IMR-90 (cell line): ENCODE measurements at regions not wholly inside any gene's neighbourhood (a gene's known extent, or its start where the extent isn't known, plus 50 kb on each side); places are given as distances from the start of the nearest gene placed in this dataset.

Experiments
- ATAC-seq: fragments of 200-7000 bp; cut with Tn5 transposase; 2 replicates; pipeline ENCODE4 v1.9.1; 2020; ENCODE audit warnings: low read depth, mild to moderate bottlenecking, moderate library complexity
- BruUV-seq: library from RNA; stranded (reverse); fragments of 400-500 nt; replicated peaks from 2 replicates; lab custom pipeline; 2021; lab: Mats Ljungman, UMichigan
- CTCF ChIA-PET: fragments of 300-600 bp; formaldehyde crosslinking; extraction: SDS; loops from one replicate; lab custom pipeline; 2021; ENCODE audit warnings: antibody characterized with exemption; lab: Yijun Ruan, JAX
- POLR2A ChIA-PET: fragments of 300-600 bp; sonication (Branson Sonifier 250); formaldehyde crosslinking; loops from one replicate; lab custom pipeline; 2022; ENCODE audit warnings: antibody characterized with exemption; ENCODE audit not compliant: unreplicated experiment; lab: Charles Lee
- DNase-seq: peaks from one replicate; pipeline ENCODE4 v3.0.0; 2013
- H2AFZ ChIP-seq: replicated peaks from 2 replicates; pipeline ENCODE3; 2013; ENCODE audit warnings: low read length, mild to moderate bottlenecking; ENCODE audit not compliant: poor library complexity
- H2AK5ac ChIP-seq: 2 replicates; pipeline ENCODE4 v1.6.1; 2013; ENCODE audit warnings: low read depth, low read length, inconsistent platforms
- H2AK9ac ChIP-seq: replicated peaks from 2 replicates; pipeline ENCODE3; 2013; ENCODE audit warnings: mild to moderate bottlenecking, low read depth, low read length, moderate library complexity; ENCODE audit not compliant: poor library complexity
- H2BK120ac ChIP-seq: 2 replicates; pipeline ENCODE4 v1.6.1; 2013; ENCODE audit warnings: low read depth, low read length, inconsistent platforms
- H2BK15ac ChIP-seq: 3 replicates; pipeline ENCODE4 v1.6.1; 2013; ENCODE audit warnings: low read depth, low read length, inconsistent platforms
- H2BK20ac ChIP-seq: 2 replicates; pipeline ENCODE4 v1.6.1; 2013; ENCODE audit warnings: low read depth, mild to moderate bottlenecking, inconsistent platforms, low read length, moderate library complexity
- H2BK5ac ChIP-seq: 2 replicates; pipeline ENCODE4 v1.6.1; 2013; ENCODE audit warnings: mild to moderate bottlenecking, low read depth, low read length, inconsistent platforms; ENCODE audit not compliant: poor library complexity, severe bottlenecking
- H3K14ac ChIP-seq: replicated peaks from 2 replicates; pipeline ENCODE4 v1.6.1; 2013; ENCODE audit warnings: low read depth, low read length, inconsistent platforms
- H3K18ac ChIP-seq: 2 replicates; pipeline ENCODE4 v1.6.1; 2013; ENCODE audit warnings: low read depth, low read length, control low read depth
- H3K23ac ChIP-seq: 2 replicates; pipeline ENCODE4 v1.6.1; 2013; ENCODE audit warnings: low read depth, low read length, inconsistent platforms
- H3K27ac ChIP-seq: 2 replicates; pipeline ENCODE4 v1.5.1; 2013; ENCODE audit warnings: mild to moderate bottlenecking, control low read depth, low read length; ENCODE audit not compliant: insufficient read depth
- H3K27me3 ChIP-seq: 2 replicates; pipeline ENCODE4 v1.6.1; 2013; ENCODE audit warnings: low read length; ENCODE audit not compliant: control insufficient read depth, insufficient read depth
- H3K36me3 ChIP-seq: 2 replicates; pipeline ENCODE4 v1.6.1; 2013; ENCODE audit warnings: low read length, mixed read lengths; ENCODE audit not compliant: control insufficient read depth, insufficient read depth
- H3K4ac ChIP-seq: 2 replicates; pipeline ENCODE4 v1.6.1; 2013; ENCODE audit warnings: low read depth, low read length, inconsistent platforms
- H3K4me1 ChIP-seq: 2 replicates; pipeline ENCODE4 v1.6.1; 2013; ENCODE audit warnings: low read length, mixed read lengths; ENCODE audit not compliant: control insufficient read depth, insufficient read depth
- H3K4me2 ChIP-seq: 2 replicates; pipeline ENCODE4 v1.6.1; 2013; ENCODE audit warnings: low read depth, mild to moderate bottlenecking, control low read depth, low read length, moderate library complexity
- H3K4me3 ChIP-seq: 2 replicates; pipeline ENCODE4 v1.5.1; 2013; ENCODE audit warnings: low read depth, mild to moderate bottlenecking, control low read depth, low read length, moderate library complexity; ENCODE audit not compliant: insufficient read depth
- H3K56ac ChIP-seq: 2 replicates; pipeline ENCODE4 v1.6.1; 2013; ENCODE audit warnings: low read length, inconsistent platforms; ENCODE audit not compliant: insufficient read depth; ENCODE audit errors: extremely low read depth
- H3K79me1 ChIP-seq, 2 experiments: 2 replicates each; pipeline ENCODE4 v1.6.1; 2013; ENCODE audit warnings: low read length in 2 of 2, inconsistent platforms in 1 of 2, low read depth in 1 of 2
- H3K9ac ChIP-seq: 2 replicates; pipeline ENCODE4 v1.6.1; 2013; ENCODE audit warnings: low read depth, low read length, control low read depth
- H3K9me1 ChIP-seq: 2 replicates; pipeline ENCODE4 v1.6.1; 2013; ENCODE audit warnings: low read length, inconsistent platforms; ENCODE audit not compliant: insufficient read depth
- H3K9me3 ChIP-seq: 2 replicates; pipeline ENCODE4 v1.6.1; 2013; ENCODE audit warnings: low read length; ENCODE audit not compliant: control insufficient read depth, insufficient read depth
- H4K20me1 ChIP-seq: 2 replicates; pipeline ENCODE4 v1.6.1; 2013; ENCODE audit warnings: low read length, inconsistent platforms; ENCODE audit not compliant: insufficient read depth
- H4K5ac ChIP-seq: 2 replicates; pipeline ENCODE4 v1.6.1; 2013; ENCODE audit warnings: mild to moderate bottlenecking, low read depth, low read length, control low read depth
- H4K8ac ChIP-seq, 2 experiments: 2 replicates each; pipeline ENCODE4 v1.6.1; 2013; ENCODE audit warnings: low read depth in 2 of 2, low read length in 2 of 2, control low read depth in 1 of 2, inconsistent platforms in 1 of 2
- H4K91ac ChIP-seq: 2 replicates; pipeline ENCODE4 v1.6.1; 2013; ENCODE audit warnings: low read depth, low read length, inconsistent platforms; ENCODE audit not compliant: insufficient read depth
- BHLHE40 ChIP-seq: fragments of 150-350 bp; IDR thresholded peaks from 2 replicates; pipeline ENCODE4 v1.6.1; 2016; ENCODE audit warnings: mild to moderate bottlenecking, low read depth, low read length
- CEBPB ChIP-seq: IDR thresholded peaks from 2 replicates; pipeline ENCODE4 v1.6.1; 2012; ENCODE audit warnings: low read depth, low read length, improper control_type of control experiment
- CHD1 ChIP-seq: IDR thresholded peaks from 2 replicates; pipeline ENCODE4 v1.6.1; 2012; ENCODE audit warnings: low read depth, low read length, improper control_type of control experiment
- CTCF ChIP-seq: conservative IDR thresholded peaks from 2 replicates; pipeline ENCODE4 v1.5.1; 2012; ENCODE audit warnings: mild to moderate bottlenecking, low read depth, low read length, improper control_type of control experiment
- ELK1 ChIP-seq: fragments of 150-350 bp; IDR thresholded peaks from 2 replicates; pipeline ENCODE4 v1.6.1; 2016; ENCODE audit warnings: low read depth, mild to moderate bottlenecking, low read length, moderate library complexity, borderline replicate concordance
- FOS ChIP-seq: fragments of 150-350 bp; IDR thresholded peaks from 2 replicates; pipeline ENCODE4 v1.6.1; 2016; ENCODE audit warnings: low read depth, low read length
- MAFK ChIP-seq: IDR thresholded peaks from 2 replicates; pipeline ENCODE4 v1.6.1; 2012; ENCODE audit warnings: low read depth, low read length, improper control_type of control experiment
- MAZ ChIP-seq: IDR thresholded peaks from 2 replicates; pipeline ENCODE4 v1.6.1; 2012; ENCODE audit warnings: low read depth, mild to moderate bottlenecking, low read length, improper control_type of control experiment, moderate library complexity, borderline replicate concordance
- MXI1 ChIP-seq: IDR thresholded peaks from 2 replicates; pipeline ENCODE4 v1.6.1; 2012; ENCODE audit warnings: low read depth, mild to moderate bottlenecking, low read length, moderate library complexity, borderline replicate concordance
- NFE2L2 ChIP-seq: fragments of 150-350 bp; IDR thresholded peaks from 2 replicates; pipeline ENCODE4 v1.6.1; 2016; ENCODE audit warnings: low read depth, mild to moderate bottlenecking, low read length
- POLR2A ChIP-seq: IDR thresholded peaks from 2 replicates; pipeline ENCODE4 v1.6.1; 2012; ENCODE audit warnings: mild to moderate bottlenecking, low read depth, low read length
- RAD21 ChIP-seq: IDR thresholded peaks from 2 replicates; pipeline ENCODE4 v1.6.1; 2012; ENCODE audit warnings: low read length, improper control_type of control experiment
- RCOR1 ChIP-seq: IDR thresholded peaks from 2 replicates; pipeline ENCODE4 v1.6.1; 2012; ENCODE audit warnings: mild to moderate bottlenecking, low read length, improper control_type of control experiment; ENCODE audit not compliant: insufficient replicate concordance
- RFX5 ChIP-seq: IDR thresholded peaks from 2 replicates; pipeline ENCODE4 v1.8.0; 2012; ENCODE audit warnings: low read depth, mild to moderate bottlenecking, low read length, moderate library complexity
- SMC3 ChIP-seq: fragments of 150-350 bp; IDR thresholded peaks from 2 replicates; pipeline ENCODE4 v1.6.1; 2016; ENCODE audit warnings: low read depth, mild to moderate bottlenecking, antibody characterized with exemption, low read length, moderate library complexity
- USF2 ChIP-seq: fragments of 150-350 bp; IDR thresholded peaks from 2 replicates; pipeline ENCODE4 v1.6.1; 2017; ENCODE audit warnings: mild to moderate bottlenecking, antibody characterized with exemption, low read length, low read depth
- WGBS, 2 experiments: methylation state at CpG; one replicate each; pipeline versions ENCODE4 v1.1.5 to v1.1.7; 2013; ENCODE audit warnings: missing lambda C conversion rate in 2 of 2; ENCODE audit not compliant: insufficient read length in 1 of 2; ENCODE audit errors: extremely low coverage in 2 of 2; 5-methylcytosine and 5-hydroxymethylcytosine counted together
- dilution Hi-C: fragments of 300-500 bp; cut with HindIII; formaldehyde crosslinking; loops from one replicate; pipeline ENCODE4 v1.14.3; 2018; ENCODE audit warnings: low sequenced_read_pairs; ENCODE audit not compliant: unreplicated experiment
- in situ Hi-C: fragments of 300-500 bp; cut with MboI; formaldehyde crosslinking; loops from 3 replicates; pipeline ENCODE4 v1.14.3; 2019; ENCODE audit warnings: low sequenced_read_pairs, inconsistent platforms, mixed read lengths
- intact Hi-C: fragments of 100-400 bp; cut with micrococcal nuclease; formaldehyde crosslinking; loops from 2 replicates; pipeline ENCODE4 v1.10.0; 2022

- no peak overlapping the region for H4K5ac ChIP-seq
- POLR2A ChIA-PET = no interaction called here
- WGBS, 2 experiments = 40% methylated on average over 1 of the region's 7 CpGs; no CpG with 5 or more reads in 1 of the 2 experiments
Observed at GRCh38 chrX:439241-439640, 52.5 kb upstream of the PPP2R3B start.

More at GRCh38 chrX:439241-439640, 52.5 kb upstream of the PPP2R3B start:
- no peak overlapping the region for H3K14ac ChIP-seq
- no peaks in the 10 kb centered on the region for H3K36me3 ChIP-seq
- no peak overlapping the region for H2BK5ac ChIP-seq
- no peak overlapping the region for H3K56ac ChIP-seq
- no peak overlapping the region for H4K8ac ChIP-seq
- H3K9me1 ChIP-seq = no peaks in the 10 kb centered on the region
- no peak overlapping the region for H2BK15ac ChIP-seq
- dilution Hi-C loops = no loop called here
- peaks cover 4% of the 10 kb centered on the region for H3K27me3 ChIP-seq
- H3K27ac ChIP-seq = no peak overlapping the region
- H3K23ac ChIP-seq = no peak overlapping the region
- H4K91ac ChIP-seq = no peak overlapping the region
- no peak overlapping the region for H2AFZ ChIP-seq
- CTCF ChIA-PET = no interaction called here
- no peak overlapping the region for H2BK20ac ChIP-seq
- H3K4me1 ChIP-seq = no peaks in the 10 kb centered on the region
- ATAC-seq (no peak), DNase-seq (no peak)
- H3K18ac ChIP-seq = no peak overlapping the region
- intact Hi-C loops = no loop called here
- no TSS peak for BruUV-seq
- no peaks in the 10 kb centered on the region for H4K20me1 ChIP-seq
- H2BK120ac ChIP-seq = no peak overlapping the region
- TF ChIP-seq ELK1 (no peak), POLR2A (no peak), FOS (no peak), RAD21 (no peak), RFX5 (no peak), NFE2L2 (no peak), MAZ (no peak), MXI1 (no peak), SMC3 (no peak), BHLHE40 (no peak), RCOR1 (no peak), CTCF (no peak), CEBPB (no peak), CHD1 (no peak), USF2 (no peak), MAFK (no peak)
- no peak overlapping the region for H3K4ac ChIP-seq
- H2AK5ac ChIP-seq = no peak overlapping the region
- in situ Hi-C loops = no loop called here
- H3K9me3 ChIP-seq = peaks cover 12% of the 10 kb centered on the region
- no peaks in the 10 kb centered on the region for H3K79me1 ChIP-seq
- H3K4me2 ChIP-seq = no peak overlapping the region
- no peak overlapping the region for H3K4me3 ChIP-seq
- no peak overlapping the region for H3K9ac ChIP-seq
- no peak overlapping the region for H2AK9ac ChIP-seq
